ENCODE measurements at regions not wholly inside any gene's neighbourhood (a gene's known extent, or its start where the extent isn't known, plus 50 kb on each side); places are given as distances from the start of the nearest gene placed in this dataset.

DNA sequence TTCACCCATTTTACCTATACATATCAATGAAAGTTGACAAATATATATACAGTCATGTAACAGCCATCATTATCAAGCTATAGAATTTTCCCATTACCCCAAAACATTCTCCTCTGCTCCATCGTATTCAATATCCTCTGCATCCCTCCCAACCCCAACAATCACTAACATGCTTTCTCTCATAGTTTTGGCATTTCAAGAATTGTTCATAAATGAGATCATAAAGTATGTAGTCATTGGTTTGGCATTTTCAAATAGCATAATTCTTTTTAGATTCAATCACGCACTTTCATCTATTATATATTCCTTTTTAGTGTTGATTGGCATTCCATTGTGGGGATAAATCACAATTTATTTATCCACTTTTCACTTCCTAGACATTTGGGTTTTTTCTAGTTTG lies 866.0 kb upstream of the TMEM132C start:
- DNase-seq (no peak), ATAC-seq (ENCODE audit: insufficient read depth, low FRiP score) (no peak)
- 80 to 86% methylated on average over 2 of the region's 2 CpGs for WGBS, 2 donors
- H3K36me3 ChIP-seq (ENCODE audit: control insufficient read depth in 4 of 4, insufficient read depth in 4 of 4, low read length in 4 of 4), result no peaks in the 10 kb centered on the region
- H3K4me3 ChIP-seq, result no peak overlapping the region
- TF ChIP-seq, protein P1, sequence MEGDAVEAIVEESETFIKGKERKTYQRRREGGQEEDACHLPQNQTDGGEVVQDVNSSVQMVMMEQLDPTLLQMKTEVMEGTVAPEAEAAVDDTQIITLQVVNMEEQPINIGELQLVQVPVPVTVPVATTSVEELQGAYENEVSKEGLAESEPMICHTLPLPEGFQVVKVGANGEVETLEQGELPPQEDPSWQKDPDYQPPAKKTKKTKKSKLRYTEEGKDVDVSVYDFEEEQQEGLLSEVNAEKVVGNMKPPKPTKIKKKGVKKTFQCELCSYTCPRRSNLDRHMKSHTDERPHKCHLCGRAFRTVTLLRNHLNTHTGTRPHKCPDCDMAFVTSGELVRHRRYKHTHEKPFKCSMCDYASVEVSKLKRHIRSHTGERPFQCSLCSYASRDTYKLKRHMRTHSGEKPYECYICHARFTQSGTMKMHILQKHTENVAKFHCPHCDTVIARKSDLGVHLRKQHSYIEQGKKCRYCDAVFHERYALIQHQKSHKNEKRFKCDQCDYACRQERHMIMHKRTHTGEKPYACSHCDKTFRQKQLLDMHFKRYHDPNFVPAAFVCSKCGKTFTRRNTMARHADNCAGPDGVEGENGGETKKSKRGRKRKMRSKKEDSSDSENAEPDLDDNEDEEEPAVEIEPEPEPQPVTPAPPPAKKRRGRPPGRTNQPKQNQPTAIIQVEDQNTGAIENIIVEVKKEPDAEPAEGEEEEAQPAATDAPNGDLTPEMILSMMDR (IDR thresholded peaks at IDR 0.05; ENCODE audit: control extremely low read depth, extremely low read depth), result no peak
- no peaks in the 10 kb centered on the region for H3K4me1 ChIP-seq (ENCODE audit: control insufficient read depth in 5 of 5, insufficient read depth in 5 of 5, low read length in 5 of 5)
- H3K9me3 ChIP-seq (ENCODE audit: control insufficient read depth in 4 of 4, insufficient read depth in 3 of 4, low read length in 3 of 4), result peaks cover 0 to under 1% (median 0%) of the 10 kb centered on the region in 4 donors
- peaks cover 0 to 2% (median 0%) of the 10 kb centered on the region in 3 donors for H3K27me3 ChIP-seq (ENCODE audit: control insufficient read depth in 3 of 3, insufficient read depth in 3 of 3, low read length in 2 of 3)
- H3K9ac ChIP-seq (ENCODE audit: insufficient read depth in 1 of 2, low read length in 2 of 2), result no peak overlapping the region
- H3K27ac ChIP-seq (ENCODE audit: low read depth in 1 of 2, low read length in 1 of 2), result no peak overlapping the region

DNA sequence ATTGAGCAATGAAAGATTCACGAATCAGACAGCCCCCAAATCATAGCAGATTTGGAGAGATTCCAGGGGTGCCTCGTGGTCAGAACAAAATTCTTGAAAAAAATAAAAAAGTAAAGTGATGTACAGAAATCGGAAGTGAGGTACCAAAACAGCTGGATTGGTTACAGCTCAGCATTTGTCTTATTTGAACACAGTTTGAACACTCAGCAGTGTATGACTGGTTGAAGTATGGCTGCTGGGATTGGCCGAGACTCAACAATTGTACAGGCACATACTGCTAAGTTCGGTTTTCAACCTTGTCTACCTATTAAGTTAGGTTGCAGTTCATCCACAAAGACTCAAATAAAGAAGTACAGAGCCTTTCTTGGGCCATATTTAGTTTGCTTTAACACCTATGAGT lies 865.4 kb upstream of the TMEM132C start:
- ATAC-seq (ENCODE audit: insufficient read depth, low FRiP score) (no peak), DNase-seq (no peak)
- Histone ChIP-seq H3K27ac (ENCODE audit: low read depth in 1 of 2, low read length in 1 of 2) (no peak overlapping the region), H3K36me3 (ENCODE audit: control insufficient read depth in 4 of 4, insufficient read depth in 4 of 4, low read length in 4 of 4) (no peaks in the 10 kb centered on the region), H3K9ac (ENCODE audit: insufficient read depth in 1 of 2, low read length in 2 of 2) (no peak overlapping the region), H3K9me3 (ENCODE audit: control insufficient read depth in 4 of 4, insufficient read depth in 3 of 4, low read length in 3 of 4) (peaks cover 0 to 5% (median 0%) of the 10 kb centered on the region in 4 donors), H3K4me1 (ENCODE audit: control insufficient read depth in 5 of 5, insufficient read depth in 5 of 5, low read length in 5 of 5) (no peaks in the 10 kb centered on the region), H3K27me3 (ENCODE audit: control insufficient read depth in 3 of 3, insufficient read depth in 3 of 3, low read length in 2 of 3) (peaks cover 0 to 2% (median 0%) of the 10 kb centered on the region in 3 donors), H3K4me3 (no peak overlapping the region)
- WGBS, 2 donors, result 67 to 80% methylated on average over 5 of the region's 5 CpGs
- TF ChIP-seq, protein P1 (IDR thresholded peaks at IDR 0.05; ENCODE audit: control extremely low read depth, extremely low read depth), result no peak

DNA sequence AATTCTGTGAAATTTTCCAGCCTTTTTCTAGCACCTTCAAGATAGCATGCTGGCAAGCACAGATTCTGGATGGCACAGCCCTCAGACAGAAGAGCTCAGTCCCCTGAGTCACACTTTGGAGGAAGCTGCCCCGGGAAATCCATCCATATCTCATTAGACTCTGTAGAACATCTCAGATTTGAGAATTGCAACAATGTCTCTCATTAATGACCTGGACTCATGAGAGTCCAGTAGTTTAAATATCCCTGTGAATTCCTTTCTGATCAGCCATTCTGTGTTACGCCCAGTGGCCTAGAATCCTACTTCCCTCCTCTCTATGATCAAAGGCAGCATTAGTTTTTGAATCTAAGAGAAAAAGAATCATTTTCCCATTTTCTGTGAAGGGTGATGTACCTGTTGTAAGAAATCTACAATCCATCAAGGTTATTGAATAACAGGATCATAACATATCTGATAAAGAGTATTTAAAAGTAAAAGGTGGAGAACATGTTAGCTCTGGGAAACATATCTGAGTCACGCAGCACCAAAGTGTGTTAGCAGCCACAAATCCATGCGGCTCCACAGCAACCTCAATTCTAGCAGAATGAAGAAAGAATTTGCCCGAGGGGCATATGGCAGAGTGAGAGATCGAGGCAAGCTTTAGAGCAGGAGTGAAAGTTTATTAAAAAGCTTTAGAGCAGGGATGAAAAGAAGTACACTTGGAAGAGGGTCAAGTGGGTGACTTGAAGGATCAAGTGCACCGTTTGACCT lies 855.6 kb upstream of the TMEM132C start:
- TF ChIP-seq, protein P1 (IDR thresholded peaks at IDR 0.05; ENCODE audit: control extremely low read depth, extremely low read depth), result no peak
- H3K9ac ChIP-seq (ENCODE audit: insufficient read depth in 1 of 2, low read length in 2 of 2), result no peak overlapping the region
- DNase-seq (no peak), ATAC-seq (ENCODE audit: insufficient read depth, low FRiP score) (no peak)
- H3K27me3 ChIP-seq (ENCODE audit: control insufficient read depth in 3 of 3, insufficient read depth in 3 of 3, low read length in 2 of 3), result no peaks in the 10 kb centered on the region
- 81 to 85% methylated on average over 7 of the region's 7 CpGs for WGBS, 2 donors
- H3K9me3 ChIP-seq (ENCODE audit: control insufficient read depth in 4 of 4, insufficient read depth in 3 of 4, low read length in 3 of 4), result peaks cover 0 to 7% (median 0%) of the 10 kb centered on the region in 4 donors
- H3K27ac ChIP-seq (ENCODE audit: low read depth in 1 of 2, low read length in 1 of 2), result no peak overlapping the region
- no peaks in the 10 kb centered on the region for H3K36me3 ChIP-seq (ENCODE audit: control insufficient read depth in 4 of 4, insufficient read depth in 4 of 4, low read length in 4 of 4)
- H3K4me1 ChIP-seq (ENCODE audit: control insufficient read depth in 5 of 5, insufficient read depth in 5 of 5, low read length in 5 of 5), result no peaks in the 10 kb centered on the region
- no peak overlapping the region for H3K4me3 ChIP-seq
